ENCODE measurements at regions not wholly inside any gene's neighbourhood (a gene's known extent, or its start where the extent isn't known, plus 50 kb on each side); places are given as distances from the start of the nearest gene placed in this dataset.
"Not testable (repeated sequence)": the region's sequence is repeated elsewhere in the genome, so short reads cannot be mapped to it uniquely, and the experiment has no call there.

DNA sequence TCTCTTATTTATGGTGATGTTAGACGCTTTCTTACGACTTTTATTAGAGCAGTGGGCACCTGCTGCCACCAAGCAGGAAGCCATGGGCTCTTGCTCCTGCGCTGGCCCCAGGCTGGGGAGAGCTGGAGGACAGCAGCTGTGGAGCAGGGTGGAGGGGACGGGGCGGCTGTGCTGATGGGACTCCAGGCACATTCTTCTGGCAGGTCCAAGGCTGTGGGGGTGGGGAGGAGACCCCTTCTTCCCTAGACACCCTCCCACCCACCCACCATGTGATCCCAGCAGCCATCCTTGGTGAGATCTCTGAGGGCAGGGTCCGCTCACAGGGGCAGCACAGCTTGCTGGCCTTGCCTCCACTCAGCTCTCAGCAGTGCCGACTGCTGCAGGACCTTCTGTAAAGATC lies 192.6 kb upstream of the IRX4 start:
- no peak overlapping the region for H3K4me3 ChIP-seq
- no peak for TF ChIP-seq POLR2A (IDR thresholded peaks at IDR 0.05)
- TF ChIP-seq POLR2AphosphoS5 (IDR thresholded peaks at IDR 0.05), result no peak
- TF ChIP-seq, protein P1, sequence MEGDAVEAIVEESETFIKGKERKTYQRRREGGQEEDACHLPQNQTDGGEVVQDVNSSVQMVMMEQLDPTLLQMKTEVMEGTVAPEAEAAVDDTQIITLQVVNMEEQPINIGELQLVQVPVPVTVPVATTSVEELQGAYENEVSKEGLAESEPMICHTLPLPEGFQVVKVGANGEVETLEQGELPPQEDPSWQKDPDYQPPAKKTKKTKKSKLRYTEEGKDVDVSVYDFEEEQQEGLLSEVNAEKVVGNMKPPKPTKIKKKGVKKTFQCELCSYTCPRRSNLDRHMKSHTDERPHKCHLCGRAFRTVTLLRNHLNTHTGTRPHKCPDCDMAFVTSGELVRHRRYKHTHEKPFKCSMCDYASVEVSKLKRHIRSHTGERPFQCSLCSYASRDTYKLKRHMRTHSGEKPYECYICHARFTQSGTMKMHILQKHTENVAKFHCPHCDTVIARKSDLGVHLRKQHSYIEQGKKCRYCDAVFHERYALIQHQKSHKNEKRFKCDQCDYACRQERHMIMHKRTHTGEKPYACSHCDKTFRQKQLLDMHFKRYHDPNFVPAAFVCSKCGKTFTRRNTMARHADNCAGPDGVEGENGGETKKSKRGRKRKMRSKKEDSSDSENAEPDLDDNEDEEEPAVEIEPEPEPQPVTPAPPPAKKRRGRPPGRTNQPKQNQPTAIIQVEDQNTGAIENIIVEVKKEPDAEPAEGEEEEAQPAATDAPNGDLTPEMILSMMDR (IDR thresholded peaks at IDR 0.05), result no peak
- no peaks in the 10 kb centered on the region for H3K9me3 ChIP-seq
- no peak for DNase-seq (ENCODE audit: low spot score)
- 90% methylated on average over 7 of the region's 7 CpGs for WGBS
- no peak overlapping the region for H3K27ac ChIP-seq
- no peaks in the 10 kb centered on the region for H3K36me3 ChIP-seq
- intact Hi-C loops (cut with DNase I), result no loop called here
- H3K4me1 ChIP-seq (replicated peaks), result no peaks in the 10 kb centered on the region
- no peaks in the 10 kb centered on the region for H3K27me3 ChIP-seq (replicated peaks; ENCODE audit: insufficient read depth)

DNA sequence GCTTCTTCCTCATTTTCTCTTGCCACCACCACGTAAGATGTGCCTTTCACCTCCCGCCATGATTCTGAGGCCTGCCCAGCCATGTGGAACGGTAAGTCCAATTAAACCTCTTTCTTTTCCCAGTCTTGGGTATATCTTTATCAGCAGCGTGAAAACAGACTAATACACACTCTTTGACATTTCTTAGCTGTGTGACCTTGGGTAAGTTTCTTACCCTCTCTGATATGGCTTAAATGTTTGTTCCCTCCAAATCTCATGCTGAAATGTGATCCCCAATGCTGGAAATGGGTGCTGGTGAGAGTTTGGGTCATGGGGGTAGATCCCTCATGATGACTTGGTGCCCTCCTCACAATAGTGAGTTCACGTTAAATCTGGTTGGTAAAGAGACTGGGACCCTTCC lies 188.8 kb upstream of the IRX4 start:
- Histone ChIP-seq H3K36me3 (no peaks in the 10 kb centered on the region), H3K4me1 (replicated peaks) (no peaks in the 10 kb centered on the region), H3K27me3 (replicated peaks; ENCODE audit: insufficient read depth) (no peaks in the 10 kb centered on the region), H3K9me3 (no peaks in the 10 kb centered on the region), H3K4me3 (no peak overlapping the region), H3K27ac (no peak overlapping the region)
- WGBS, result 96% methylated on average over 5 of the region's 5 CpGs
- DNase-seq (ENCODE audit: low spot score), result no peak
- intact Hi-C loops (cut with DNase I), result no loop called here
- TF ChIP-seq POLR2AphosphoS5 (IDR thresholded peaks at IDR 0.05), result no peak
- TF ChIP-seq POLR2A (IDR thresholded peaks at IDR 0.05), result no peak
- TF ChIP-seq, protein P1 (IDR thresholded peaks at IDR 0.05), result no peak

DNA sequence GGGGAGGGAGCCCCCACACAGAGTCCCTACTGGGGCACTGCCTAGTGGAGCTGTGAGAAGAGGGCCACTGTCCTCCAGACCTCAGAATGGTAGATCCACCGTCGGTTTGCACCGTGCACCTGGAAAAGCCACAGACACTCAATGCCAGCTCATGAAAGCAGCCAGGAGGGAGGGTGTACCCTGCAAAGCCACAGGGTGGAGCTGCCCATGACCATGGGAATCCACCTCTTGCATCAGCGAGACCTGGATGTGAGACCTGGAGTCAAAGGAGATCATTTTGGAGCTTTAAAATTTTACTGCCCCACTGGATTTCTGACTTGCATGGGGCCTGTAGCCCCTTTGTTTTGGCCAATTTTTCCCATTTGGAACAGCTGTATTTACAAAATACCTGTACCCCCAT lies 188.1 kb upstream of the IRX4 start:
- DNase-seq (ENCODE audit: low spot score); H3K27me3 ChIP-seq (replicated peaks; ENCODE audit: insufficient read depth); H3K36me3 ChIP-seq; intact Hi-C loops (cut with DNase I); H3K9me3 ChIP-seq; H3K4me1 ChIP-seq (replicated peaks); H3K27ac ChIP-seq; H3K4me3 ChIP-seq: not testable (repeated sequence)
- 51% methylated on average over 4 of the region's 4 CpGs for WGBS

DNA sequence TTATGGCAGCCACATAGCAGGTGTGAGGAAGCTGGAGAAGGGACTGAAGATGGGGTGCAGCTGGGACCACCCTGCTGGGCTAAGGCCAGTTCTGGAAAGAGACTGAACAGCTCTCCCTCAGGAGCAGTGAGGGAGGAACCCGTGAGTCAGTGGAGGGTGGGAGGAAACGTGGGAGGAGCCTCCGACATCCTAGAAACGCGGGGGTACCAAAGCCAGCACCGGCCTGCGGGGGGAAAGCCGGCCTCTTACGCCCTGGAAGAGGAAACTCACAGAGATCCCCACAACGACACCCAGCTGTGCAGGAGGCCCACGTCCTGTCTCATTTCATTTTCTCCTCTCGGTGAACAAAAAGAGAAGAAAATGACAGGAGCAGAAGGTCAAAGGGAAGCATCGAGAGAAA lies 185.8 kb upstream of the IRX4 start:
- no peak for DNase-seq (ENCODE audit: low spot score)
- Histone ChIP-seq H3K4me1 (replicated peaks) (no peaks in the 10 kb centered on the region), H3K27ac (no peak overlapping the region), H3K4me3 (no peak overlapping the region), H3K27me3 (replicated peaks; ENCODE audit: insufficient read depth) (no peaks in the 10 kb centered on the region), H3K9me3 (no peaks in the 10 kb centered on the region), H3K36me3 (no peaks in the 10 kb centered on the region)
- intact Hi-C loops (cut with DNase I), result no loop called here
- TF ChIP-seq POLR2A (IDR thresholded peaks at IDR 0.05) (no peak), POLR2AphosphoS5 (IDR thresholded peaks at IDR 0.05) (no peak)
- TF ChIP-seq, protein P1 (IDR thresholded peaks at IDR 0.05), result no peak
- WGBS, result 77% methylated on average over 13 of the region's 13 CpGs

DNA sequence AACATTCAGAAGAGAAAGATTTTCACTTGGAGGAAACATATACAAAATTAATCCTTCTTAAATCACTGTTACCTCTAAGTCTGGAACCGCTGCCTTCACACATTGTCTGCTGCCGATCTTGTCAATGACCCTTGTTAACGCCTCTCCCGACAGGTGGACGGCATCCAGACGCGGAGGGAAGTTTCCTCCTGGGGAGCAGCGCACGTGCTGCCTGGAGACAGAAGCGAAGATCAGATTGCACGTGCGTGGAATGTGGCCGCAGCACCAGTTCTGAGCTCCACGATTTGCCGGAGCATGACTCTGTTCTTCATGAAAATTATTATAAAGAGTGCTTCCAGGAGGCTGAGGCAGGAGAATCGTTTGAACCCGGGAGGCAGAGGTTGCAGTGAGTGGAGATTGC lies 183.6 kb upstream of the IRX4 start:
- TF ChIP-seq POLR2AphosphoS5 (IDR thresholded peaks at IDR 0.05), result no peak
- TF ChIP-seq POLR2A (IDR thresholded peaks at IDR 0.05), result no peak
- TF ChIP-seq, protein P1 (IDR thresholded peaks at IDR 0.05), result no peak
- Histone ChIP-seq H3K36me3 (no peaks in the 10 kb centered on the region), H3K4me3 (no peak overlapping the region), H3K4me1 (replicated peaks) (no peaks in the 10 kb centered on the region), H3K9me3 (no peaks in the 10 kb centered on the region), H3K27ac (no peak overlapping the region), H3K27me3 (replicated peaks; ENCODE audit: insufficient read depth) (no peaks in the 10 kb centered on the region)
- intact Hi-C loops (cut with DNase I), result no loop called here
- no peak for DNase-seq (ENCODE audit: low spot score)
- 47% methylated on average over 17 of the region's 17 CpGs for WGBS

DNA sequence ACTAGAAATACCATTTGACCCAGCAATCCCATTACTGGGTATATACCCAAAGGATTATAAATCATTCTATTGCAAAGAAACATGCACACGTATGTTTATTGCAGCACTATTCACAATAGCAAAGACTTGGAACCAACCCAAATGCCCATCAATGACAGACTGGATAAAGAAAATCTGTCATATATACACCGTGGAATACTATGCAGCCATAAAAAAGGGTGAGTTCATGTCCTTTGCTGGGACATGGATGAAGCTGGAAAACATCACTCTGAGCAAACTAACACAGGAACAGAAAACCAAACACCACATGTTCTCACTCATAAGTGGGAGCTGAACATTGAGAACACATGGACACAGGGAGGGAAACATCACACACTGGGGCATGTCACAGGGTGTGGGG lies 180.7 kb upstream of the IRX4 start:
- H3K27ac ChIP-seq; H3K4me3 ChIP-seq; H3K27me3 ChIP-seq (replicated peaks; ENCODE audit: insufficient read depth); intact Hi-C loops (cut with DNase I); H3K9me3 ChIP-seq; H3K36me3 ChIP-seq; DNase-seq (ENCODE audit: low spot score); H3K4me1 ChIP-seq (replicated peaks): not testable (repeated sequence)
- 80% methylated on average over 2 of the region's 2 CpGs for WGBS
